Effector memory CD4-positive, alpha-beta T cell (primary cell): ENCODE measurements at regions not wholly inside any gene's neighbourhood (a gene's known extent, or its start where the extent isn't known, plus 50 kb on each side); places are given as distances from the start of the nearest gene placed in this dataset.

Source experiments
- DNase-seq, 3 donors: peaks; one replicate each; pipeline ENCODE4 v3.0.0-alpha.2; 2020
- H3K27ac ChIP-seq: 2 replicates; pipeline ENCODE4 v1.7.0; 2013; ENCODE audit warnings: mild to moderate bottlenecking, low read length, moderate library complexity; ENCODE audit not compliant: insufficient read depth, poor library complexity, severe bottlenecking
- H3K27me3 ChIP-seq: replicated peaks from 2 replicates; pipeline ENCODE4 v1.7.0; 2013; ENCODE audit warnings: mild to moderate bottlenecking, low read length; ENCODE audit not compliant: insufficient read depth, control insufficient read depth, poor library complexity, severe bottlenecking
- H3K36me3 ChIP-seq: 2 replicates; pipeline ENCODE4 v1.7.0; 2013; ENCODE audit warnings: mild to moderate bottlenecking, low read length, moderate library complexity; ENCODE audit not compliant: control insufficient read depth, insufficient read depth
- H3K4me1 ChIP-seq: 2 replicates; pipeline ENCODE4 v1.7.0; 2013; ENCODE audit warnings: low read length, mild to moderate bottlenecking; ENCODE audit not compliant: control insufficient read depth, insufficient read depth, poor library complexity, severe bottlenecking
- H3K4me3 ChIP-seq: 2 replicates; pipeline ENCODE4 v1.7.0; 2013; ENCODE audit warnings: low read length, low read depth, mild to moderate bottlenecking; ENCODE audit not compliant: insufficient read depth, poor library complexity, severe bottlenecking
- H3K9me3 ChIP-seq: 2 replicates; pipeline ENCODE4 v1.7.0; 2013; ENCODE audit warnings: mild to moderate bottlenecking, low read length, moderate library complexity; ENCODE audit not compliant: control insufficient read depth

- Histone ChIP-seq H3K36me3 (no peaks in the 10 kb centered on the region), H3K27ac (no peak overlapping the region), H3K4me3 (no peak overlapping the region), H3K27me3 (no peaks in the 10 kb centered on the region), H3K9me3 (no peaks in the 10 kb centered on the region), H3K4me1 (no peaks in the 10 kb centered on the region)
- no peak for DNase-seq
Observed at GRCh38 chr5:22908129-22908528, 55.0 kb upstream of the CDH12 start.
